ENCODE measurements at regions not wholly inside any gene's neighbourhood (a gene's known extent, or its start where the extent isn't known, plus 50 kb on each side); places are given as distances from the start of the nearest gene placed in this dataset.

GRCh38 chr18:56108478-56109367 is 520.7 kb upstream of the TCF4 start:
- no peak for ATAC-seq
- no peak for TF ChIP-seq ARNTL (CRISPR knock-in tag; IDR thresholded peaks at IDR 0.05; ENCODE audit: borderline replicate concordance, low read depth)
- no peak for TF ChIP-seq PPARA (CRISPR knock-in tag; IDR thresholded peaks at IDR 0.05; ENCODE audit: borderline replicate concordance)
- TF ChIP-seq ISL1 (CRISPR knock-in tag; IDR thresholded peaks at IDR 0.05) = no peak
- no peak for TF ChIP-seq ZNF8 (CRISPR knock-in tag; IDR thresholded peaks at IDR 0.05)
- TF ChIP-seq ZNF565 (CRISPR knock-in tag; conservative IDR thresholded peaks at IDR 0.05; ENCODE audit: low read depth) = no peak
- no peak for TF ChIP-seq ESRRG (CRISPR knock-in tag; IDR thresholded peaks at IDR 0.05)
- no peak for TF ChIP-seq RARB (CRISPR knock-in tag; IDR thresholded peaks at IDR 0.05)
- no peak for TF ChIP-seq ZNF70 (CRISPR knock-in tag; IDR thresholded peaks at IDR 0.05)

GRCh38 chr18:56107821-56108477 is 520.0 kb upstream of the TCF4 start:
- no peak for ATAC-seq

GRCh38 chr18:56100090-56100722 is 512.2 kb upstream of the TCF4 start:
- no peak for ATAC-seq
- no peak for TF ChIP-seq ZNF70 (CRISPR knock-in tag; IDR thresholded peaks at IDR 0.05)

More at GRCh38 chr18:56107821-56108477, 520.0 kb upstream of the TCF4 start:
- TF ChIP-seq BACH2 (CRISPR knock-in tag; IDR thresholded peaks at IDR 0.05; ENCODE audit: borderline replicate concordance) (no peak), TSHZ2 (CRISPR knock-in tag; IDR thresholded peaks at IDR 0.05) (no peak), RARB (CRISPR knock-in tag; IDR thresholded peaks at IDR 0.05) (no peak), TOX (CRISPR knock-in tag; IDR thresholded peaks at IDR 0.05; ENCODE audit: borderline replicate concordance) (no peak), POU6F1 (CRISPR knock-in tag; IDR thresholded peaks at IDR 0.05; ENCODE audit: borderline replicate concordance, low read depth) (no peak), GLIS3 (CRISPR knock-in tag; IDR thresholded peaks at IDR 0.05) (no peak), ESRRG (CRISPR knock-in tag; IDR thresholded peaks at IDR 0.05) (no peak), ISL1 (CRISPR knock-in tag; IDR thresholded peaks at IDR 0.05) (no peak), SNAI2 (CRISPR knock-in tag; IDR thresholded peaks at IDR 0.05) (no peak), ZFP3 (CRISPR knock-in tag; IDR thresholded peaks at IDR 0.05) (no peak), CSRNP3 (CRISPR knock-in tag; IDR thresholded peaks at IDR 0.05) (no peak), CSDC2 (CRISPR knock-in tag; IDR thresholded peaks at IDR 0.05) (no peak)

GRCh38 chr18:56097621-56098020 is 509.6 kb upstream of the TCF4 start:
- no peak for TF ChIP-seq ZC3H10 (CRISPR knock-in tag; IDR thresholded peaks at IDR 0.05)
- TF ChIP-seq RARB (CRISPR knock-in tag; IDR thresholded peaks at IDR 0.05) = no peak
- TF ChIP-seq TCF4 (CRISPR knock-in tag; IDR thresholded peaks at IDR 0.05; ENCODE audit: borderline replicate concordance) = no peak
- no peak for ATAC-seq

GRCh38 chr18:56096861-56097260 is 508.9 kb upstream of the TCF4 start:
- no peak for ATAC-seq
- TF ChIP-seq ISL1 (CRISPR knock-in tag; IDR thresholded peaks at IDR 0.05) (no peak), CSDC2 (CRISPR knock-in tag; IDR thresholded peaks at IDR 0.05) (no peak), TSHZ2 (CRISPR knock-in tag; IDR thresholded peaks at IDR 0.05) (no peak), OSR1 (CRISPR knock-in tag; IDR thresholded peaks at IDR 0.05) (no peak), ARNTL (CRISPR knock-in tag; IDR thresholded peaks at IDR 0.05; ENCODE audit: borderline replicate concordance, low read depth) (no peak), SNAI2 (CRISPR knock-in tag; IDR thresholded peaks at IDR 0.05) (no peak), ZFP3 (CRISPR knock-in tag; IDR thresholded peaks at IDR 0.05) (no peak), PPARA (CRISPR knock-in tag; IDR thresholded peaks at IDR 0.05; ENCODE audit: borderline replicate concordance) (no peak), POU6F1 (CRISPR knock-in tag; IDR thresholded peaks at IDR 0.05; ENCODE audit: borderline replicate concordance, low read depth) (no peak), TCF4 (CRISPR knock-in tag; IDR thresholded peaks at IDR 0.05; ENCODE audit: borderline replicate concordance) (no peak), ZFP30 (CRISPR knock-in tag; IDR thresholded peaks at IDR 0.05) (no peak), ZC3H10 (CRISPR knock-in tag; IDR thresholded peaks at IDR 0.05) (no peak), RARB (CRISPR knock-in tag; IDR thresholded peaks at IDR 0.05) (no peak)

Measured in SK-N-SH treated with all-trans-retinoic acid at 6 μM for 48 hours (cell line).